ENCODE measurements at regions not wholly inside any gene's neighbourhood (a gene's known extent, or its start where the extent isn't known, plus 50 kb on each side); places are given as distances from the start of the nearest gene placed in this dataset.
A peak's percentile ranks its signal among the peaks of the same experiment; 100 is the strongest.

DNA sequence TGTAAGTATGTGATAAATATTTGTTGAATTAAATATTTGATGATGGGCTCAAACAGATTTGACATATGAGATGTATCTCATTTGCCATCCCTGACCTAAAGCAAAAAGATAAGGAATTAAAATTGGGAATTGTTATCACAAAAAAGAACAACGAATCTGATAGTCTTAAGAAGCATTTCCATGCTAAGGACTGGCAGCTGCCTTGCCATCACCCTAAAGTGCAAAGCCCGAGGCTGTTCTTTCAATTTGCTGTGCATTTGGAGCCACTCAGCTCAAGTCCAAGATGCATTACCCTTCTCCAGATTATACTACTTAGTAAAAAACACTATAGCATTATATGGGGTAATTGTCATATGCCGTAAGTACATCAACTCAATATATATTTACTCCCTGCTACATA, 618.3 kb upstream of the CLINT1 start:
- H3K4me1 ChIP-seq (ENCODE audit: low read length), result no peaks in the 10 kb centered on the region
- H3K9me3 ChIP-seq (ENCODE audit: low read length), result no peaks in the 10 kb centered on the region
- no peak overlapping the region for H3K27ac ChIP-seq (ENCODE audit: low read length)
- no peaks in the 10 kb centered on the region for H3K9me2 ChIP-seq (replicated peaks; ENCODE audit: insufficient read depth, low read length)
- H3K9ac ChIP-seq (ENCODE audit: low read length), result no peak overlapping the region
- H3K4me3 ChIP-seq (ENCODE audit: low read length), result no peak overlapping the region
- no peaks in the 10 kb centered on the region for H3K36me3 ChIP-seq (ENCODE audit: insufficient read depth, low read length)
- no peak overlapping the region for H2AFZ ChIP-seq (ENCODE audit: low read length)
- DNase-seq, result no peak
- H3K79me2 ChIP-seq (ENCODE audit: low read length), result no peaks in the 10 kb centered on the region
- H3K4me2 ChIP-seq (ENCODE audit: low read depth, low read length, poor library complexity, severe bottlenecking), result no peak overlapping the region
- no peaks in the 10 kb centered on the region for H4K20me1 ChIP-seq (ENCODE audit: insufficient read depth, low read depth, low read length)
- H3K27me3 ChIP-seq (ENCODE audit: low read length), result no peaks in the 10 kb centered on the region

DNA sequence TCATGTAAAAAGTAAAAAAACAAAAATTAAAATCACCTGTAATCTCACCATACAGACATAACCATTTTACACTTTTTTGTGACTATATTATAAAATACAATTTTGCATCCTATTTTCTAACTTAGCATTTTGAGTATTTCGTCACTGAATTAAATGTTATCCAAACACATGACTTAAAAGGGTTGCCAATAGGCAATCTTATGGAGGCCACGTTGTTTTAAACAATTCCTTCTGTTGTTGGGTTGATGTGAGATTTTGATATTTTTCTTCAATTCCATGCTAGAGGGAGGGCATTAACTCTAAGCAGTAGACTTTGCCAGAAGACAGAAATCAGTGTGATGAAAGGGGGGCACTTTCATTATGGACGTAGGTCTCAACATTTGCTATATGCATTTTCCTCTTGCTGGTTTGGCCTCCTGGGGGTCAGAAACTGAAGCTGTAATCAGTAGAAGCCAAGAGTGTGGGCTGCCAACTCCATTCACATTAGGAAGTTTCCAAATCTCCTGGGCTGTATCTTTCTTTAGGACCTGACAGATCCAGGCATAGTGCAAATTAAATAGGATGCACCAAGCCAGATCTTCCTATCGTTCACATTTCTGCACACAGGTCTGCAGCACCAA, 614.2 kb upstream of the CLINT1 start:
- no peaks in the 10 kb centered on the region for H3K27me3 ChIP-seq (ENCODE audit: low read length)
- H3K9me2 ChIP-seq (replicated peaks; ENCODE audit: insufficient read depth, low read length), result no peaks in the 10 kb centered on the region
- no peaks in the 10 kb centered on the region for H3K4me1 ChIP-seq (ENCODE audit: low read length)
- H2AFZ ChIP-seq (ENCODE audit: low read length), result no peak overlapping the region
- no peak overlapping the region for H3K27ac ChIP-seq (ENCODE audit: low read length)
- H3K9me3 ChIP-seq (ENCODE audit: low read length), result no peaks in the 10 kb centered on the region
- H3K4me3 ChIP-seq (ENCODE audit: low read length), result no peak overlapping the region
- no peaks in the 10 kb centered on the region for H3K79me2 ChIP-seq (ENCODE audit: low read length)
- H3K36me3 ChIP-seq (ENCODE audit: insufficient read depth, low read length), result no peaks in the 10 kb centered on the region
- H3K9ac ChIP-seq (ENCODE audit: low read length), result no peak overlapping the region
- no peak overlapping the region for H3K4me2 ChIP-seq (ENCODE audit: low read depth, low read length, poor library complexity, severe bottlenecking)
- H4K20me1 ChIP-seq (ENCODE audit: insufficient read depth, low read depth, low read length), result no peaks in the 10 kb centered on the region
- no peak for DNase-seq

DNA sequence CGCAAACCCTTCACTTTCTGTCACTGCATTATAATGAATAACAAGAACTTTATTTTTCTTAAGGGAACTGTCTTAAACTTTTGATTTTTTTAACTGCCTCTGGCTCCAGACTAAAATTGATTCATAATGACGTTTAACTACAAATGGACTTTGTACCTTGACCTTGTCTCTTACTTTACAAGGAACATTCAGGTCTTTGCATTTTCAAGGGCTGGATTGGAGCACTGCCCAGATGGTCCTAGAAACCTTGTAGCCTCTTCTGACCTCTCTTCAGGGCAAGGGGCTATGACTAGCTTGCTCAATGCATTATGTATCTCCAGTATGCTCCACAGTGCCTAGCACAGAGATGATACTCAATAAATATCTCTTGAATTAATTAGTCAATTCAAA, 612.6 kb upstream of the CLINT1 start:
- H3K9me2 ChIP-seq (replicated peaks; ENCODE audit: insufficient read depth, low read length), result no peaks in the 10 kb centered on the region
- no peaks in the 10 kb centered on the region for H3K4me1 ChIP-seq (ENCODE audit: low read length)
- no peak overlapping the region for H3K27ac ChIP-seq (ENCODE audit: low read length)
- no peak for DNase-seq
- H4K20me1 ChIP-seq (ENCODE audit: insufficient read depth, low read depth, low read length), result no peaks in the 10 kb centered on the region
- no peak overlapping the region for H3K4me2 ChIP-seq (ENCODE audit: low read depth, low read length, poor library complexity, severe bottlenecking)
- H3K27me3 ChIP-seq (ENCODE audit: low read length), result no peaks in the 10 kb centered on the region
- H3K79me2 ChIP-seq (ENCODE audit: low read length), result no peaks in the 10 kb centered on the region
- H3K4me3 ChIP-seq (ENCODE audit: low read length), result no peak overlapping the region
- no peaks in the 10 kb centered on the region for H3K36me3 ChIP-seq (ENCODE audit: insufficient read depth, low read length)
- no peak overlapping the region for H2AFZ ChIP-seq (ENCODE audit: low read length)
- no peak overlapping the region for H3K9ac ChIP-seq (ENCODE audit: low read length)
- H3K9me3 ChIP-seq (ENCODE audit: low read length), result no peaks in the 10 kb centered on the region

DNA sequence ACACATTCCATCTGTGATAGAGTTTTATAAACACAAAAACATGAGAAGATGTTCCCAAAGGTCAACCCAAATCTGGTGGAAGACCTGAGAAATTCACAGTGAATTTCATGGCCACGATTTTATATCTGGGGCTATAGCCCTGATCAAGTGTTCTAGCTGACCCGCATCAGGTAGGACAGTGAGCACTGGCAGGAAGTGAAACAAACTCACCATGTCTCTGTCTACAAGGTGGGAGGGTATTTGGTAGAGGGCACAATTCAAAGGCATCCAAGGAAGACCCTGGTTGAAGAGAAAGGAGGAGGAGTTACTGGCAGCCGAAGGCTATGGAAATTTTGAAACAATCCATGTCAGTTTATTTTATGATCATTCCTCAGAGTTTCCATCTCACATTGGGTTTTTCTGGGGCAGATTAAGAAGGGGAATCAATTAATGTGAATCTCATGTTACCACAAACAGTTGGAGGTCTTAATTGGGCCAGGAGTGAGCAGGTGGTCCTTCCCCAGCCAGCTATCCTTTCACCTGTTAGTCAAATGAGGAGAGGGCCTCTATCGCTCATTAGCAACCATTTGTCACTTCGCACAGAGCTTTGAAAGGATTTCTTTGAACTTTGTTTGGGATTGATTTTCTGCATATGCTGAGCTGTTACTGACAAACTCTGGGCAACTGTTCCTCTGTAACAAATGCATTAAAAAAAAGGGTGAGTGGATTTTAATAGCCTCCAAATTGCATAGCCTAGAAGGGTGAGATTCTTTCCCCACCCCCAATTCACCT, 612.0 kb upstream of the CLINT1 start:
- H3K27ac ChIP-seq (ENCODE audit: low read length), result no peak overlapping the region
- no peaks in the 10 kb centered on the region for H3K9me3 ChIP-seq (ENCODE audit: low read length)
- no peak overlapping the region for H3K4me2 ChIP-seq (ENCODE audit: low read depth, low read length, poor library complexity, severe bottlenecking)
- no peaks in the 10 kb centered on the region for H3K36me3 ChIP-seq (ENCODE audit: insufficient read depth, low read length)
- no peak overlapping the region for H2AFZ ChIP-seq (ENCODE audit: low read length)
- DNase-seq, result no peak
- H3K27me3 ChIP-seq (ENCODE audit: low read length), result no peaks in the 10 kb centered on the region
- H4K20me1 ChIP-seq (ENCODE audit: insufficient read depth, low read depth, low read length), result no peaks in the 10 kb centered on the region
- no peak overlapping the region for H3K9ac ChIP-seq (ENCODE audit: low read length)
- no peaks in the 10 kb centered on the region for H3K79me2 ChIP-seq (ENCODE audit: low read length)
- H3K4me1 ChIP-seq (ENCODE audit: low read length), result no peaks in the 10 kb centered on the region
- no peak overlapping the region for H3K4me3 ChIP-seq (ENCODE audit: low read length)
- no peaks in the 10 kb centered on the region for H3K9me2 ChIP-seq (replicated peaks; ENCODE audit: insufficient read depth, low read length)

DNA sequence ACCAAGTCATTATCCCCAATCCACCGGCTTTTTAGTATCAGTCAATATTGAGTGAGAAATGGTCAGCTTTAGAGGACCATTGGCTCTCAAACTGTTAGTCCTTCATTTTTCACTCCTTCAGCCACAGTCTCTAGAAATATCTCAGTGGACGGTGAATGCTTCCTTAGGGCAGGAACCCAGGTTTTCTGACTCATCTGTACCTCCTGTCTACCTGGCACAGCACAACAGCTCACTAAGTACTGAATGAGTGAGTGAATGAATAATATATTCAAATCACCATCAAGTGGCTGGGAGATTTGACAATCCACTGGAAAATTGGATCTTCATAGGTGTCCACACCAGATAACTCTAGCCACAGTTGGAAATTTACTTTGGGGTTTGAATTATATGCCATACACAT, 609.5 kb upstream of the CLINT1 start:
- H3K9me2 ChIP-seq (replicated peaks; ENCODE audit: insufficient read depth, low read length), result no peaks in the 10 kb centered on the region
- no peaks in the 10 kb centered on the region for H3K36me3 ChIP-seq (ENCODE audit: insufficient read depth, low read length)

DNA sequence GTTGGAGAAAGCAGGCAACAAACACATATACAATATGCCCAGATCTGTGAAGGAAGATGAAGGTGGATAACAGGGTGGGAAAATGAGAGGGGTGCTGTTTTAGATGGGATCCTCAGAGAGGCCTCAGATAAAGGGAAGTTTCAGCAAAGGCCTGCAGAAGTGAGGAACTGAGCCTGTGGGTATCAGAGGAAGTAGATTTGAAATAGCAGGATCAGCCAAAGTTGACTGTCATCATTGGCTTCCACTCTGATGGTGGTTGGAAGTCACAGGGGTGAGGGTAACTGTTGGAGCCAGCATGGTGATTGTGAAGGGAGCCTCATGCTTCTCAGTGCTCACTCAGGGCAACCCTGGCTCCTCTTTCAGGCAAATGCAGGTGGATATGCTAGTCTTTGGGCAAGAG, 607.2 kb upstream of the CLINT1 start:
- no peaks in the 10 kb centered on the region for H4K20me1 ChIP-seq (ENCODE audit: insufficient read depth, low read depth, low read length)
- no peaks in the 10 kb centered on the region for H3K27me3 ChIP-seq (ENCODE audit: low read length)

More for the DNA sequence above, 609.5 kb upstream of the CLINT1 start:
- no peak overlapping the region for H3K27ac ChIP-seq (ENCODE audit: low read length)
- H3K4me3 ChIP-seq (ENCODE audit: low read length), result no peak overlapping the region
- H3K4me1 ChIP-seq (ENCODE audit: low read length), result no peaks in the 10 kb centered on the region
- H3K9me3 ChIP-seq (ENCODE audit: low read length), result no peaks in the 10 kb centered on the region
- H4K20me1 ChIP-seq (ENCODE audit: insufficient read depth, low read depth, low read length), result no peaks in the 10 kb centered on the region
- H2AFZ ChIP-seq (ENCODE audit: low read length), result no peak overlapping the region
- H3K27me3 ChIP-seq (ENCODE audit: low read length), result no peaks in the 10 kb centered on the region
- no peak overlapping the region for H3K9ac ChIP-seq (ENCODE audit: low read length)
- H3K4me2 ChIP-seq (ENCODE audit: low read depth, low read length, poor library complexity, severe bottlenecking), result no peak overlapping the region
- no peaks in the 10 kb centered on the region for H3K79me2 ChIP-seq (ENCODE audit: low read length)
- DNase-seq, result no peak

DNA sequence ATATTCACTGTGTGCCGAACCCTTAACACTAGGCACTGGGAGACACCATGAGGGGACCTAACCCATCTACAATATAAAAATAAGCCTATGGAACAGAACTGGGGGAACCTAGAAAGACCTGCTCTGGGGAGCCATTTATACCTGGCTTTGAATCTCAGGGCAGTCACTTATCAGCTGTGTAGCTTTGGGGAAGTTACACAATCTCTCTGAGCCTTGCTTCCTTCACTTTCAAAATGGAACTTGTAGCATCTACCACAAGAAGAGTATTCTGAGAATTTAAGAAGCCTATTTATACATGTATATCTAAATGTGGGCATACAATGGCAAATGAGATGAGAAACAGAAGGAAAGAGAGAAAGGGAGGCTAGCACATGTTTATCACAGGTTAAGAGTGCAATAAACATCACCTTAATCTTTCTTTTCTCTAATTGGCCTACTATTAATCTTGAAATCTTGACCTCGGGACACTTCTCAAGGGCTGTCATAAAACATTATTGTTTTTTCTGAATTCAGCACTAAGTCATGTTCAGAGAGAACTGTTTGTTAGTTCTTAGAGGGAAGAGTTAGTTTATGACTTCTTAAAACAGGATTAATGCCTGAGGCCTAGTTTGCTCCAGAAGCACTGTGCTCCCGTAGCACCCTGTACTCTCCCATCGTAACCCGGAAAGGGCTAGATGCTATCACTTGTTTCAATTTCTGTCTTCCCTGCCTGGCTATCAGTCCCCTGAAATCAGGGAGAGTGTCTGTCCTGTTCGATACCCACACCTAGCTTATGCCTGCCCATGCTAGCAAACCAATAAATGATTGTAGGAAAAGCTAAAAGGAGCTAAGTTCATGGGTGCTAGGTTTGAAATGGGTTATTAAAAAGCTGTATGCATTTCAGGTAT, 606.4 kb upstream of the CLINT1 start:
- Histone ChIP-seq H3K36me3 (ENCODE audit: insufficient read depth, low read length) (no peaks in the 10 kb centered on the region), H2AFZ (ENCODE audit: low read length) (no peak overlapping the region), H3K27me3 (ENCODE audit: low read length) (no peaks in the 10 kb centered on the region)

More for the DNA sequence above, 607.2 kb upstream of the CLINT1 start:
- Histone ChIP-seq H3K79me2 (ENCODE audit: low read length) (no peaks in the 10 kb centered on the region), H3K4me3 (ENCODE audit: low read length) (no peak overlapping the region), H3K9me3 (ENCODE audit: low read length) (no peaks in the 10 kb centered on the region), H3K27ac (ENCODE audit: low read length) (no peak overlapping the region), H2AFZ (ENCODE audit: low read length) (no peak overlapping the region), H3K4me1 (ENCODE audit: low read length) (no peaks in the 10 kb centered on the region), H3K9ac (ENCODE audit: low read length) (no peak overlapping the region), H3K4me2 (ENCODE audit: low read depth, low read length, poor library complexity, severe bottlenecking) (no peak overlapping the region), H3K36me3 (ENCODE audit: insufficient read depth, low read length) (no peaks in the 10 kb centered on the region), H3K9me2 (replicated peaks; ENCODE audit: insufficient read depth, low read length) (no peaks in the 10 kb centered on the region)
- DNase-seq, result no peak

DNA sequence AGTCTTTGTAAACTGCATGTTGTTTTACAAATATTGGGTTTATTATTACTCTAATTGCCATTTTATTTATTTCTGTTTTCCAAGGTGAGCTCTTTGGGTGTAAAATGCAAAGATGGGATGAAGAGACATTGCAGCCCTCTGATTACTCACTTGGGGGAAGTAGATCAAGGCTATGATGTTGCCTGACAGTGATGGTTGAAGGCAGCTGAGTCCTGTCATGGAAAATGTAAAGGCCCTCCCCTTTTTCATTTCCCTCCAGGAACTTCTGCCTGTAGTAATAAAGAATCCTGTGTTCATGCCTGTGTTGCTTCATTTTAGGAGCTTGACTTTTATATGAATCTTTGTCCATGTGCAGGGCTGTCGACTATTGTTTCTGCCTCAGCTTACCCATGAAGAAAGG, 605.4 kb upstream of the CLINT1 start:
- Histone ChIP-seq H2AFZ (ENCODE audit: low read length) (no peak overlapping the region), H3K9ac (ENCODE audit: low read length) (no peak overlapping the region), H3K4me3 (ENCODE audit: low read length) (no peak overlapping the region), H3K4me1 (ENCODE audit: low read length) (no peaks in the 10 kb centered on the region), H3K36me3 (ENCODE audit: insufficient read depth, low read length) (no peaks in the 10 kb centered on the region), H3K9me3 (ENCODE audit: low read length) (no peaks in the 10 kb centered on the region), H3K4me2 (ENCODE audit: low read depth, low read length, poor library complexity, severe bottlenecking) (no peak overlapping the region), H4K20me1 (ENCODE audit: insufficient read depth, low read depth, low read length) (no peaks in the 10 kb centered on the region), H3K27ac (ENCODE audit: low read length) (no peak overlapping the region), H3K79me2 (ENCODE audit: low read length) (no peaks in the 10 kb centered on the region), H3K27me3 (ENCODE audit: low read length) (no peaks in the 10 kb centered on the region), H3K9me2 (replicated peaks; ENCODE audit: insufficient read depth, low read length) (no peaks in the 10 kb centered on the region)
- peak; percentile 14 for DNase-seq

More for the DNA sequence above, 606.4 kb upstream of the CLINT1 start:
- H3K27ac ChIP-seq (ENCODE audit: low read length), result no peak overlapping the region
- no peaks in the 10 kb centered on the region for H3K9me3 ChIP-seq (ENCODE audit: low read length)
- no peaks in the 10 kb centered on the region for H3K9me2 ChIP-seq (replicated peaks; ENCODE audit: insufficient read depth, low read length)
- H4K20me1 ChIP-seq (ENCODE audit: insufficient read depth, low read depth, low read length), result no peaks in the 10 kb centered on the region
- H3K9ac ChIP-seq (ENCODE audit: low read length), result no peak overlapping the region
- H3K4me2 ChIP-seq (ENCODE audit: low read depth, low read length, poor library complexity, severe bottlenecking), result no peak overlapping the region
- H3K79me2 ChIP-seq (ENCODE audit: low read length), result no peaks in the 10 kb centered on the region
- no peak overlapping the region for H3K4me3 ChIP-seq (ENCODE audit: low read length)
- no peaks in the 10 kb centered on the region for H3K4me1 ChIP-seq (ENCODE audit: low read length)
- DNase-seq, result peak; percentile 35
